NCI-H146 (cell line): ENCODE measurements at regions not wholly inside any gene's neighbourhood (a gene's known extent, or its start where the extent isn't known, plus 50 kb on each side); places are given as distances from the start of the nearest gene placed in this dataset.
"Not testable (repeated sequence)": the region's sequence is repeated elsewhere in the genome, so short reads cannot be mapped to it uniquely, and the experiment has no call there.

ENCODE experiments used
- DNase-seq: peaks from one replicate; lab custom pipeline; 2025; lab: John Stamatoyannopoulos, UW

- no peak for DNase-seq
Observed at GRCh38 chr6:22208026-22208425, 88.8 kb downstream of the PRL start.

DNA sequence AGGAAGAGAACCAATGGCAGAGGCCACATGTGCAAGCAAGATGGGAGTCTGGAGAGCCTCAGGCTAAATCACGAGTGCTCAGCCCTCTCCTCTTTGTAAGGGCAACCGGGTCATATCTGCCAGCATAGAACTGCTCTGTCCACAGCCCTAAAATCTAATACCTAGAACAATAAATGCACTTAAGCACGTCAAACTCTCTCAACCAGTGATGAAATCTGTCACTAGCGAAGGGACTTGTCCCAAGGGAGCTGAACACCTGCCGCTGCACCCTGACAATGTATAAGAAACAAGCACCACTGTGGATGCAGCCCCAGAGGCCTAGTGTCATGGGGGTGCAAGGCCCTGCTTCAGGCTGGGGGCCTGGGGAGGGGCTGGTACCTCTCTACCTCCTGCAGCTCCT, 82.5 kb downstream of the PRL start:
- no peak for DNase-seq

- DNase-seq: not testable (repeated sequence)
Observed at GRCh38 chr6:22215474-22215873, 81.4 kb downstream of the PRL start.

- DNase-seq: no peak
Observed at GRCh38 chr6:22218410-22218809, 78.4 kb downstream of the PRL start.

DNA sequence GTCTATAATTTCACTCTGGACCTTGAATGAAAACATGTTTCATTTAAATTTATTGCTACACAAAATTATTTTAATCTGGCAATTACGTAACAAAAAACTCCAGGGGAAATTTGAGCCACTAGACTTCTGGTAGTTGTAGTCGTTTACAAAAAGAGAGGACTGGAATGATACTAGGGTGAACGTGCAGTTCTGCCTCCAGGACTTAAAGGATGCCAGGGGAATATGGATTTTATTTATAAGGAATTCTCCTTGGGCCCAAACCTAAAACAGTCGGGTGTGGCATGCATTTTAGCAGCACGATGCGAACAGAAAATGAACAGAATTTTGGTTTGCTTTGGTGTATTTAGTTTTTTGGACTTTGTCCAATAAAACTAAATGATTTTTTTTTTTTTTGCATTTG, 76.9 kb downstream of the PRL start:
- no peak for DNase-seq

GRCh38 chr6:22221211-22221610, 75.6 kb downstream of the PRL start:
- no peak for DNase-seq

DNA sequence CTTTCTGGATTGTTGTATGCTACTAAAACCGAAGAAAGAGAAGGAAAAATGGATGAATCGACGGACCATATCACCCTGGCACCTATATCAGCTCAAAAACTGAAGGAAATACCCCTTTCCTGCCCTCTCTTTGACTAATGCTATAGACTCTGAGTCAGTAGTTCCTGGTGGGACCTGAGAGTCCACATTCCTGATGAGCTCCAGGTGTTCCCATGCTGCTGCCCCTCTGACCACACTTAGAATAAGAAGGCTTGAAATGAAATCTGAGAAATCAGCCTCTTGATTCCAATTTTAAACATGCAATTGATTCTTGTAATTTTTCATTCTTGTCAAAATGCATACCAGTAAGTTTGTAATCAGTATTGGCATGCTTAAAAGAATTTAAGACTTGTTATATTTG, 75.2 kb downstream of the PRL start:
- DNase-seq: no peak

DNA sequence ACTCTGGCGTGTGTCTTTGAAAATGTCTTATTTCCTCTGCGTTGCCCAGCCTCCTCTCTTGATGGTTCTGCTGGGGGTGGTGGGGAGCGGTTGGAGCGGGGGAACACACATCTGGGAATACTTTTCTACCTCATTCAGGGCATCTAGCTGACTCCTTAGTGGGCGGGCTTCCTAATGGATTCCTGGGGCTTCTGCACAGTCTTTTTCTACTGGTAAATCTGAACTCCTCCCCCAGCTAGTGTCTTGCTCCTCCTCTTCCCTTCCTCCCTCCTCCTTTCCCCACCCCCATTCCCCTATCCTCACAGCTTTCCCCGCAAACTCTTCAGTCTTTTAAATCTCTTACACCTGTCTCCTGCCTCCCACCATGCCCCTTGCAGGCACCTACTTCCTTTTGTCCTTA, 74.4 kb downstream of the PRL start:
- no peak for DNase-seq

DNA sequence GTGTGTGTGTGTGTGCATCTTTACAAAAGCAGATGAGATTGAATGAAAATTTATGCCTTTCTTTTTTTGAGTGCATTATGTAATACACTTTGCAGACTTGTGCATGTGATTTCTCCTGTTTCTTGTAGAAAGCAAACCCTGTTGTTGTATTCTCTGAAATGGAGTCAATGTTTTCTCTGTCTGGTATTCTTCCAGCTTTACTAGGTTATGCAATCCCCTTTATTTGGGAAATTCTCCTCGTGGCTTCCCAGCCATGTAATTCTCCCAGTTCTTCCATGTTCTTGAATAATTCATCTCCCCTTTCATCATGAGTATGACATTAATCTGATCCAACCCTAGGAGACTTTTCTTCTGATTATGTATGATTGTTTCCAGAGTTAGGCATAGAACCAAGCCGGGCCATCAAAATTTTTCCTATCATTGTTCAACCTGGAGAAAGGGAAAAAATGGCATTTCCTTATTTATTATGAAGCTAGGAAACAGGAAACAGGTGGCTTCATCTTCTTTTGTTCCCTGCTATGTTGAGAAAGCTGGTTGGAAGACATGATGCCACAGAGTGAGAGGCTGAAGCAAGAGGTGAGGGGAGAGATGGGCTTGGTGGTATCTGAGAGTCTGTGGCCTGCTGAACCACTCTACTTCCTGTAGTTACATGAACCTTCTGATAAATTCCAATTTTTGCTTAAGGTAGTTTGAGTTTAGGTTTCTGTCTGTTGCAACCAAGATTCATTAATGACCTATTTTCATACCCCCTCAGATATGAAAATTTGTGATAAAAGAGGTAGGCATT, 68.8 kb downstream of the PRL start:
- no peak for DNase-seq

DNA sequence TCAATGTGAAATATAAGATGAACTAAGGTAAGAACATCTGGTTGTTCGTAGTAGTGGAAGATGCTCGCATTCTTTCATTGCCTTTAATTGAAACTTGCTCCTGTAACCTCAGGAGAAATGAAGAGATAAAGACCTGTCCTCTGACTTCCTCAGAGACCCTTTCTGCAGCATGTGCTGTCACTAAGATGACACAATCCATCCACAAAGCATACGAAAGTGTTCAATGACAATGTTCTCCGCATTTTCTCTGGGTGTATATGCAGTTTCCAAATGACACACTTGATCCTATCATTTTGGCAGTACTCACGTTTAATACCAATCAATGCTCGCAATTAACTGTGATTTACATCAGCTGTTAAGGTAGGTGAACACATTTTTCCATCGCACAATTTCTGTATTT, 65.8 kb downstream of the PRL start:
- no peak for DNase-seq

GRCh38 chr6:22231616-22232015, 65.2 kb downstream of the PRL start:
- no peak for DNase-seq

DNA sequence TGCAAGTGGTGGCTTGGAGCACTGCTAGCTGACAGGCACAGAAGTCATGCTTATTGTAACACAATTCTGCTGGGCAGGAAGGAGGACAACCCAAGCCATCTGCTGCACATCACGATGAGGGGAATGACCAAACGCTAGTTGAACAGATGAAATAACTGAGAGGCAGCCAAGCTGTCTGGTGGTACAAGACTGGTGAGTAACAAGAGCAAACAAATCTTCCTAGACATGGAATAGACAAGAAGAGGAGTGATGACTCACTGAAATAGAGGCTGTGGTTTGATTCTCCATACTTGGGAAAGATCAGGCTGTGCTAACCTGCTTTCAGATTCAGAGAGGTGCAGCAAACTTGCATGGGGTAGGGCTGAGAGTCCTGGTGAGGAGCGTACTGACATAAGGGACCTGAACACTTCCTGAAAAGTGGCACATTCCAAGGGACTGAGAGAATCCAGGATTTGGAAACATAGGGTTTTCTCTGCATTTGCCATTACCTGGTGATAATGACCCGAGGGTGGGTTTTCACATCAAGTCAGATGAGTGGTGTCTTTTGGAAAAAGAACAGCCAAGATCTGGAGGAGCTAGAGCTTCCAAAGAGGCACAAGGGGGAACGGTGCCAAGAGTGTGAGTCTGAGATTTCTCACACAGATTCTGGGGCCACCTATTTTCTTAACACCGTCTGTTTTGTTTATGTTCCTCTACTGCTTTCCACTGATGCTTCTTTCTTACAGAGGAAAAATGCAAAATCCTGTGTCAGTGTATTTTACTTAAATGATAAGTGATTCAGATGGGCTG, 60.0 kb downstream of the PRL start:
- DNase-seq: no peak
